ENCODE measurements at regions not wholly inside any gene's neighbourhood (a gene's known extent, or its start where the extent isn't known, plus 50 kb on each side); places are given as distances from the start of the nearest gene placed in this dataset.

- no peak for TF ChIP-seq CTCF (IDR thresholded peaks at IDR 0.05)
- H3K4me1 Mint-ChIP-seq (ENCODE audit: low read depth) = peaks cover 4% of the 10 kb centered on the region
- no peaks in the 10 kb centered on the region for H3K36me3 Mint-ChIP-seq (ENCODE audit: low read depth)
- no peak overlapping the region for H3K4me3 Mint-ChIP-seq (ENCODE audit: unreplicated experiment)
- H3K27ac Mint-ChIP-seq (ENCODE audit: unreplicated experiment) = no peak overlapping the region
- no peak for DNase-seq (ENCODE audit: low spot score)
- peaks cover 13% of the 10 kb centered on the region for H3K27me3 Mint-ChIP-seq (ENCODE audit: low read depth)
- H3K9me3 Mint-ChIP-seq (ENCODE audit: low read depth) = no peaks in the 10 kb centered on the region
Observed at GRCh38 chr13:78198419-78198818, 279.8 kb upstream of the EDNRB start.

GRCh38 chr13:78197231-78197630, 278.6 kb upstream of the EDNRB start:
- TF ChIP-seq CTCF (IDR thresholded peaks at IDR 0.05) = no peak
- H3K4me3 Mint-ChIP-seq (ENCODE audit: unreplicated experiment) = no peak overlapping the region
- H3K9me3 Mint-ChIP-seq (ENCODE audit: low read depth) = no peaks in the 10 kb centered on the region
- no peak overlapping the region for H3K27ac Mint-ChIP-seq (ENCODE audit: unreplicated experiment)
- H3K4me1 Mint-ChIP-seq (ENCODE audit: low read depth) = peaks cover 4% of the 10 kb centered on the region
- H3K27me3 Mint-ChIP-seq (ENCODE audit: low read depth) = peaks cover 13% of the 10 kb centered on the region
- DNase-seq (ENCODE audit: low spot score) = no peak
- H3K36me3 Mint-ChIP-seq (ENCODE audit: low read depth) = no peaks in the 10 kb centered on the region

- Mint-ChIP-seq H3K36me3 (ENCODE audit: low read depth) (no peaks in the 10 kb centered on the region), H3K27ac (ENCODE audit: unreplicated experiment) (no peak overlapping the region), H3K4me1 (ENCODE audit: low read depth) (peaks cover 4% of the 10 kb centered on the region), H3K4me3 (ENCODE audit: unreplicated experiment) (no peak overlapping the region), H3K9me3 (ENCODE audit: low read depth) (no peaks in the 10 kb centered on the region), H3K27me3 (ENCODE audit: low read depth) (peaks cover 6% of the 10 kb centered on the region)
- DNase-seq (ENCODE audit: low spot score) = no peak
- TF ChIP-seq CTCF (IDR thresholded peaks at IDR 0.05) = no peak
Observed at GRCh38 chr13:78194904-78195639, 276.4 kb upstream of the EDNRB start.

- no peak for TF ChIP-seq CTCF (IDR thresholded peaks at IDR 0.05)
Observed at GRCh38 chr13:78193846-78194245, 275.2 kb upstream of the EDNRB start.

GRCh38 chr13:78192716-78193115, 274.1 kb upstream of the EDNRB start:
- H3K27me3 Mint-ChIP-seq (ENCODE audit: low read depth) = peaks cover 2% of the 10 kb centered on the region
- DNase-seq (ENCODE audit: low spot score) = no peak
- TF ChIP-seq CTCF (IDR thresholded peaks at IDR 0.05) = no peak
- no peaks in the 10 kb centered on the region for H3K9me3 Mint-ChIP-seq (ENCODE audit: low read depth)
- H3K4me1 Mint-ChIP-seq (ENCODE audit: low read depth) = peaks cover 4% of the 10 kb centered on the region
- H3K36me3 Mint-ChIP-seq (ENCODE audit: low read depth) = no peaks in the 10 kb centered on the region
- H3K4me3 Mint-ChIP-seq (ENCODE audit: unreplicated experiment) = no peak overlapping the region
- H3K27ac Mint-ChIP-seq (ENCODE audit: unreplicated experiment) = no peak overlapping the region

More at GRCh38 chr13:78193846-78194245, 275.2 kb upstream of the EDNRB start:
- Mint-ChIP-seq H3K4me1 (ENCODE audit: low read depth) (peaks cover 4% of the 10 kb centered on the region), H3K27me3 (ENCODE audit: low read depth) (peaks cover 3% of the 10 kb centered on the region), H3K4me3 (ENCODE audit: unreplicated experiment) (no peak overlapping the region), H3K27ac (ENCODE audit: unreplicated experiment) (no peak overlapping the region), H3K36me3 (ENCODE audit: low read depth) (no peaks in the 10 kb centered on the region), H3K9me3 (ENCODE audit: low read depth) (no peaks in the 10 kb centered on the region)
- DNase-seq (ENCODE audit: low spot score) = no peak

All from chondrocyte (in vitro differentiated cells).